ENCODE measurements at regions not wholly inside any gene's neighbourhood (a gene's known extent, or its start where the extent isn't known, plus 50 kb on each side); places are given as distances from the start of the nearest gene placed in this dataset.

DNA sequence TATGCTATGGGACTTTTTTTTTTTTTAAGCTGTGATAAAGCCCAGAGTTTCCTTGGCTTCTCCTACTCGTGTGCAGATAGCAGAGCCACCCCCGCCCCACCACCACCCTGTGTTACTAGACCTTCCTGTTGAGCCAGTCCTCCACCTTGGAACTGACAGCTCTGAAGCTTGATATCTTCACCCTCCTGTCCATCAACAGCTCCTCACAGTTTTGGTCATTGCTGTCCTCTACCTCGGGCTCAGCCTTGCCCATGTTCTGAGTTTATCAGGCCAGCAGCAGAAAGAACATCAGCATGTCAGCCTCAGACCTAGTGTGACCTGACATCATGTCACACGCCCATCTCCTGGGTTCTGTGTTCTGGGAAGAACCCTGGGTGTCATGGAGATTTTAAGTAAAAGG lies 167.1 kb upstream of the RAI14 start:
- TF ChIP-seq, protein P1, sequence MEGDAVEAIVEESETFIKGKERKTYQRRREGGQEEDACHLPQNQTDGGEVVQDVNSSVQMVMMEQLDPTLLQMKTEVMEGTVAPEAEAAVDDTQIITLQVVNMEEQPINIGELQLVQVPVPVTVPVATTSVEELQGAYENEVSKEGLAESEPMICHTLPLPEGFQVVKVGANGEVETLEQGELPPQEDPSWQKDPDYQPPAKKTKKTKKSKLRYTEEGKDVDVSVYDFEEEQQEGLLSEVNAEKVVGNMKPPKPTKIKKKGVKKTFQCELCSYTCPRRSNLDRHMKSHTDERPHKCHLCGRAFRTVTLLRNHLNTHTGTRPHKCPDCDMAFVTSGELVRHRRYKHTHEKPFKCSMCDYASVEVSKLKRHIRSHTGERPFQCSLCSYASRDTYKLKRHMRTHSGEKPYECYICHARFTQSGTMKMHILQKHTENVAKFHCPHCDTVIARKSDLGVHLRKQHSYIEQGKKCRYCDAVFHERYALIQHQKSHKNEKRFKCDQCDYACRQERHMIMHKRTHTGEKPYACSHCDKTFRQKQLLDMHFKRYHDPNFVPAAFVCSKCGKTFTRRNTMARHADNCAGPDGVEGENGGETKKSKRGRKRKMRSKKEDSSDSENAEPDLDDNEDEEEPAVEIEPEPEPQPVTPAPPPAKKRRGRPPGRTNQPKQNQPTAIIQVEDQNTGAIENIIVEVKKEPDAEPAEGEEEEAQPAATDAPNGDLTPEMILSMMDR (IDR thresholded peaks at IDR 0.05) = no peak
- TF ChIP-seq POLR2A (IDR thresholded peaks at IDR 0.05) = no peak

Measured in right lobe of liver (tissue), 4 donors.